HEK293T (cell line): ENCODE measurements at regions not wholly inside any gene's neighbourhood (a gene's known extent, or its start where the extent isn't known, plus 50 kb on each side); places are given as distances from the start of the nearest gene placed in this dataset.

Experiments
- ARNT ChIP-seq: fragments of 450-650 bp; IDR thresholded peaks from 2 replicates; pipeline ENCODE4 v1.6.1; 2017; ENCODE audit warnings: mild to moderate bottlenecking
- BHLHE40 ChIP-seq: fragments of 450-650 bp; IDR thresholded peaks from 2 replicates; pipeline ENCODE4 v1.6.1; 2016; ENCODE audit warnings: mild to moderate bottlenecking, moderate library complexity, borderline replicate concordance
- CTBP1 ChIP-seq: fragments of 450-650 bp; IDR thresholded peaks from 2 replicates; pipeline ENCODE4 v1.6.1; 2016; ENCODE audit warnings: borderline replicate concordance
- ELF4 ChIP-seq: fragments of 450-650 bp; IDR thresholded peaks from 2 replicates; pipeline ENCODE4 v1.6.1; 2017; ENCODE audit warnings: antibody characterized with exemption
- FOXM1 ChIP-seq: fragments of 450-650 bp; IDR thresholded peaks from 2 replicates; pipeline ENCODE4 v1.6.1; 2017; ENCODE audit warnings: mild to moderate bottlenecking, borderline replicate concordance
- SP1 ChIP-seq: fragments of 450-650 bp; IDR thresholded peaks from 2 replicates; pipeline ENCODE4 v1.6.1; 2017
- SUZ12 ChIP-seq: fragments of 450-650 bp; IDR thresholded peaks from 2 replicates; pipeline ENCODE4 v1.6.1; 2016; ENCODE audit warnings: mild to moderate bottlenecking
- ZNF384 ChIP-seq: fragments of 450-650 bp; IDR thresholded peaks from 2 replicates; pipeline ENCODE4 v1.6.1; 2016
- TF ChIP-seq, protein P1 (sequence below): fragments of 450-650 bp; IDR thresholded peaks from 2 replicates; pipeline ENCODE4 v1.6.1; 2016

DNA sequence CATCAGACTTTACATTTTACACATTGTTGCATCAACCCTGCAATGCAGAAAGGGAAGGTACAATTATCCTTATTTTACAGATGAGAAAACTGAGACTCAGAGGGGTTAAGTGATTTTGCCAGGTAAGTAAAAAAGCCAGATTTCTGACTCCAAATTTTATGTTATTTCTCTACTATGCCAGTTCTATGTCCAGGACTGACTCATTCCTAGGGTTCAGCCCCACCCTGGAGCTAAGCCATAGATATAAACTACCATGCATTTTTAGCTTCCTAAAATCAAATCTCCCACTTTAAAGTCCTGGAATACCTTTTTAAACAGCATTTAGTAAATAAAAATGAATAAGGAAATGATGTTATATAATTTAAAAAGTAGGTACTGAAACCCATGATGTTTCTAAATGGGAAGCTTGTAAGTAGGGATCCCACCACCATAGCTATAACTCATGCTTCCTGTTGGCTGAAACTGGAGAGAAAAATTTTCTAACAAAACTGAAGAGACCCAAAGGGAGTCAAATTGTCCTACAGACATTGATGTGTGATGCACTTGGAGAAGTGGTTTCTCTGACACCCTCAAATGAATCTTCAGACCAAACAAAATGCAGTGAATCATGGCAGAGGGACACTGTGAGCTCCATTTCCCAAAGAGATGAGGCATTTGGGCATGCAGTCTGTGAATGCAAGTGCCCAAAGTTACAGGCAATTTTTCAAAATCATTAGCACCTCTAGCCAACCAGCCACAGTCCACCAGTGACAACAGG lies 301.7 kb upstream of the UMPS start:
- no peak for TF ChIP-seq FOXM1
- no peak for TF ChIP-seq ZNF384
- TF ChIP-seq SP1 = no peak
- TF ChIP-seq BHLHE40 = no peak
- no peak for TF ChIP-seq CTBP1
- TF ChIP-seq SUZ12 = no peak
- TF ChIP-seq ARNT = no peak
- TF ChIP-seq ELF4 = no peak
- TF ChIP-seq, protein P1, sequence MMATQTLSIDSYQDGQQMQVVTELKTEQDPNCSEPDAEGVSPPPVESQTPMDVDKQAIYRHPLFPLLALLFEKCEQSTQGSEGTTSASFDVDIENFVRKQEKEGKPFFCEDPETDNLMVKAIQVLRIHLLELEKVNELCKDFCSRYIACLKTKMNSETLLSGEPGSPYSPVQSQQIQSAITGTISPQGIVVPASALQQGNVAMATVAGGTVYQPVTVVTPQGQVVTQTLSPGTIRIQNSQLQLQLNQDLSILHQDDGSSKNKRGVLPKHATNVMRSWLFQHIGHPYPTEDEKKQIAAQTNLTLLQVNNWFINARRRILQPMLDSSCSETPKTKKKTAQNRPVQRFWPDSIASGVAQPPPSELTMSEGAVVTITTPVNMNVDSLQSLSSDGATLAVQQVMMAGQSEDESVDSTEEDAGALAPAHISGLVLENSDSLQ = no peak
